Activated CD8-positive, alpha-beta memory T cell treated with anti-CD3 and anti-CD28 coated beads, Interleukin-2, amount 50 U/mL, for 1 hour (primary cell): ENCODE measurements at regions not wholly inside any gene's neighbourhood (a gene's known extent, or its start where the extent isn't known, plus 50 kb on each side); places are given as distances from the start of the nearest gene placed in this dataset.

Source experiments
- DNase-seq: peaks from one replicate; pipeline ENCODE4 v3.0.0-alpha.2; 2020; ENCODE audit errors: extremely low read depth

DNA sequence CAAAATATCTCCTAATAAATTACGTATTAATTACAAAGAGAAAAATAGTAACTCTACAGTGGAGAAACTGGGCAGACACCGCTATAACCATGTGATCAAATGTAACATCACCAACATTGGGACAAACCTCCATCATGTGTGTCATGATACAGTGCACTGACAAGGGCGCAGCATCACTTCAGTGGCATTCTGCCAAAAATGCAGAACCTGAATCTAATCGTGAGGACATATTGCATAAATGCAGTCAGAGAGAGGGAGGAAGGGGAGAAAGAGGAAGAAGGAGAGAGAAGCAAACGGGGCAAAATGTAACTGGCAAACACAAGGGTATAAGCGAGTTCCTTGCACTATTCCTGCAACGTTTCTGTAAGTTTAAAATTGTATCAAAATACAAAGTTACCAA is 74.2 kb upstream of the MARCHF10 start:
- DNase-seq = no peak

DNA sequence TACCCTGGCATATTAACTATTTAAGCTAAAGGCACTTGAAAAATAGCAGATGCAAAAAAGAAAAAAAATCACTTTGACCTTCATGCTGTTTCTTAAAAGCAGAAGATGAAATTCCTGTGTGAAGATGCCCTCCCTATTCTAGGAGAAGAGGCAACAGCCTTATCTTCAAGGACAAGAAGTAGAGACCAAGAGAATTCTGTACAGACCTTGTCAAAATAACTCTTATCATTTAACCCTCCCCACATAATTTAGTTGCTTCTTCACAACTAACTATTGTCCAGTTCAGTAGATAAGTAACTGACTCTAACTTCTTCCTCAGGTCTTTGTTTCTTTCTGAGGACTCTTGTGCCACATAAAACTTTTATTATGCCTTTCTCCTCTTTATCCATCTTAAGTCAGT is 72.0 kb upstream of the MARCHF10 start:
- no peak for DNase-seq

DNA sequence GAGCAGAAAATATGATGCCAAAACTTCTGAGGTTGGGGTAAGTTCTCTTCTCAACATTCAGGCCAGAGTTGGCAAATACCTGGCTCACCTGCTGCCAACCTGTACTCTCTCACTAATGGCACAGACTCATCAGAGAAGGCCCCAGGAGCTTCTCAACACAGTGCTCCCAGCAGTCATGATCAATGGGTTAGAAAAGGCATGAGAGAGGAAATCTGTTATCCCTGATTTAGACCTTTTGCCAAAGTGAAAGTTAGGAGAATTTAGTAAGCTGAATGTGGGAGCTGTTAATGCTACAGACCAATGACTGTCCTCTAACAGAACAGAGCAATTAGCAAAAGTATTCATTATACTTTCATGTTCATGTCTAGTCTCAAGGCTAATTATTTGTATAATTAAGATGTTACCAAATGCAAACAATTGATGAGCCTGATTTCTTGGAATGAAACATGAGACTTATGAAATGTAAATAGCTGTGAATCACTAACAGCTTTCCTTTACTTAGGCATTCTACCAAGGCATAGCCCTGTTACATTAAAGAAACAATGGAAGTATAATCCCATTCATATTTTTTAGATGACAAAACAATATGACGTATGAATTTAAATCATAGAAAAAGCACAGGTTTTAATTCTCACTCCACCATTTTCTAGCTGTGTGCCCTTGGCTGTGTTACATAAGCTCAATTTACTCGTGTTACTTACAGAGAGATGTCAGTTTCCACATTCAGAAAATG is 68.7 kb upstream of the MARCHF10 start:
- no peak for DNase-seq

DNA sequence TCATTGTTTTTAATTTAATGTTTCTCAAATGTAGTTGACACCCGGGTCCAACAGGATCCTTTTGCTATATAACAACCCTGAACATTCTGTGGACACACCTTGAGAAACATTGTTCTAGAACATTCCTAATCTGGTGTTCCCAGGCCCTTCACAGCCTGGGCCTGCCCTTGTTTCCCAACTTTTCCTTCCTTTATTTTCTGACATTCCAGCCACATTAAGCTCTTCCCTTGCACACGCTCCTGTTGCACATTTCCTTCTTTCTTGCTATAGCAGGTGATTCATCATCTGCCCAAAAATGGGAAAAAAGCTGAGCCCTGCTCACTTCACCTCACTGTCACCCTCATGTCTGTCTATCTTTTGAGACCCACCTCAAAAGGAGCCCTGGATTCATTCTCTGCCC is 67.9 kb upstream of the MARCHF10 start:
- DNase-seq = no peak

DNA sequence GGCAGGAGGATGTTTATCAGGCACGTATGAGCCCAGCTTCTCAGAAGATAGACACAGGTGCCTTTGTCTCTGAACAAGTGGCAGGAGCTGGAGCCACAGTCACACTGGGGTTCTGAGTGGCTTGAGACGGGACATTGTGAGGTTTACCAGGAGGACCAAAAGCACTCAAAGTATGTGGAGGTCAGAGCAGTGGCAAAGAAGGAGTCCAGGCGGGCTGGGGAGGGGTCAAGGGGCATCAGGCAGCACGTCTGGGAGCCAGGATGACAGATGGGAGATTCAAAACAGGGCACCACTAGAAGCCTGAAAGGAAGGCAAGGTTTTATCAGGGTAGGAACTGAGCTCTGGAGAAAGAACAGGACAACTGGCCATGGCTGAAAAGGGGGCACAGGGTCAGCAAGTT is 67.2 kb upstream of the MARCHF10 start:
- DNase-seq = no peak

DNA sequence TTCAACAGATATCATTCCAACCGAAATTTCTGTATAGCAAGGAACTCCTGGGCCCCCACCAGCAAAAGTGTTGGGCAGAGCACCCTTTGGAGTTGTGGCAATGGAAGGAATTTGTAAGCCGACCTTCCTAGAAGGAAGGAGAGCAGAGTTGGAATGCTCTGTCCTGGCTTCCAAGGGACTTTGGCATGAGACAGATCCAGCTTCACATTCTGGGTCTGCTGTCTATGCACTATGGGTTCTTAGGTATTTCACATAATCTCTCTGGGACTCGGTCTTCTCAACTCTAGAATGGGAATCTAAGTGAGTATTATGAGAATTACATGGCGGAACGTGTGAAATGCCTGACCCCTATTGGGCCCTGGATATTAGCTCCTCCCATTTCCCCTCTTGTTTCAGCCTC is 63.2 kb upstream of the MARCHF10 start:
- DNase-seq = no peak

DNA sequence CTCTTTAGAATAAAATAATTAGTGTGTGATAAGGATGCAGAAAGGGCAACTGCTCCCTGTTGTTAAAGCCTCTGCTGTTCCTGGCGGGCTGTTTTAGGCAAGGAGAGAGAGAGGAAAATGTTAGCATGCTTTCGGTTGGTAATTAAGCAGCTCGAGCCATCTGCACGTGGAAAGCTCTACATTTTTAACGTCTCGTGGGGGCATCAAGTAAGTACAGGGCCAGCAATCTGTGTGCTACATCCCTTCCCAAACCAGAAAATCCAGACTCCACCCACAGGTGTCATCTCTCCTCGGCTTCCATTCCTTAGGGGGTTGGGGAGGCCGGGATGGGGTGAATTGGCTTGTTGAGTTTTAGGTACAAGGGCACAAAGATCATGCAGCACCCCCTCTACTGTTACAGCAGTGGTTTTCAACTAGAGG is 62.4 kb upstream of the MARCHF10 start:
- DNase-seq = no peak

DNA sequence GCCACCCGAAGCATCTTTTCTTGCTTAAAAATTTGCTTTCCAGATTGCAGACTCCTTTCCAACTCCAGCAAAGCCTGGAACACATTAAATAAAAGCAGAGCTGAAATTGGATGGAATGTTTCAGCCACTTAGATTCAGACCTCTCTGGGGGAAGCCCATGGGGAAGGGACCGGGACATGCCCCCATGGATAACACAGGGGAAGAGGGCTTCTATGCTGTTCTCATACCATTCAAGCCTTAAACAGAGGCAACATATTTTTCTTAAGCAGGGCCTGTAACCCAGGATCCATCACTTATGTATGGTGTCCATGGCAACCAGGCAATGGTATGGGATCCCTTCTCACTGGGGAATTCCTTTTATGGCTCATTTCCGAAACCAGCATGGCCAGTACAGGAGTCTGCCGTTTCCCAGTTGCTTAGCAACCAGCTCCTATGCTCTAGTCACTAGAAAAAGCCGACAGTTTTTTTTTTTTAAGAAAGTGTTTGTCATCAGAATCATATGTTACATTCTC is 62.0 kb upstream of the MARCHF10 start:
- DNase-seq = no peak

DNA sequence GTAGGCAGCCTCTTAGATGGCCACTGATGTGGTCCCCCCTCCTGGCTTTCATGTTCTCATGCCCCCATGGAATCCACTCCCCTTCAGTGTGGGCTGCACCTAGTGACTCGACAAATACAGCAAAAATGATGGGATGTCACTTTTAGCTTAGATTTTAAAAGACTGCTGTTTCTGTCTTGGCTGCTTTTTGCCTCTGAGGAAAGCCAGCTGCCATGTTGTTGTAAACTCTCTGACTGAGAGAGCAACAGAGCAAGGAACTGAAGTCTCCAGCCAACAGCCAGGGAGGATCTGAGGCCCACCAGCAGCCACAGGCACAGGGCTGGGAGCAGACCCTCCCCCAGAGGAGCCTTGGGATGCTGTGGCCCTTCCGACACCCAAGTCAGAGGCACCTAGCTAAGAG is 60.6 kb upstream of the MARCHF10 start:
- no peak for DNase-seq

DNA sequence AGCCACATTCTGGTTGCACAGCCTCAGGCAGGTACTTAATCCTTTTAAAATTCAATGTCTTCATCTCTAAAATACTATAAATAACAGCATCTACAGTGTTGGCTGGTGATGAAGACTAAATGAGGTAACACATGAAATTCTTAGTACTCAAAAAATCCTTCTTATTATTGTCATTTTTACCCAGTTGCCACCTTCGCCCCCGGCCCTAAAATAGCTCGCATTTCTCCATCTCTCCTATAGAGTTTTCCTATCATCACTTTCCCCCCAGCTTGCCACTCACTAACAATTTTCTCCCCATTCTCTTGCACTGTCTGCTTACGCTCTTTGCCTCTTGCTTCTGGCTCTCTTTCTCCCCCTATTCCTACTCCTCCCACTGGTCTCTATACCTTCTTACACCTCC is 59.9 kb upstream of the MARCHF10 start:
- no peak for DNase-seq

DNA sequence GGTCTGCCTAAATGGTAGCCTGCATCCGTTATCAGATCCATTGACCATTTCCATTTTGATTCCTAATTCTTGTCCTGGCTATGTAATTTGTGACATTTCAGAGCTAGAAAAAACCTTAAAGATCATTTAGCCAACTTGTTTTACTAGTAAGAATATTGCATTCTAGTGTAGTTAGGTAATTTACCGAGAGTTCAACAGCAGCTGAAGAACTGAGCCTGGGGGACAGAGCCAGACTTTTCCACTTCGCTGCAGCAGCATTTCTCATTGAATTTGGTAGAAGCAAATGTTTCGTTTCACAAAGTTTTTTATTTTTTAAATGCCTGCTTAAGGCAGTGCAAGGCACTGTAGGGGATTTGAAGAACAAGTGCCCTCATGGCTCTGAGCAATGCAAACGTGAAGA is 59.2 kb upstream of the MARCHF10 start:
- no peak for DNase-seq

DNA sequence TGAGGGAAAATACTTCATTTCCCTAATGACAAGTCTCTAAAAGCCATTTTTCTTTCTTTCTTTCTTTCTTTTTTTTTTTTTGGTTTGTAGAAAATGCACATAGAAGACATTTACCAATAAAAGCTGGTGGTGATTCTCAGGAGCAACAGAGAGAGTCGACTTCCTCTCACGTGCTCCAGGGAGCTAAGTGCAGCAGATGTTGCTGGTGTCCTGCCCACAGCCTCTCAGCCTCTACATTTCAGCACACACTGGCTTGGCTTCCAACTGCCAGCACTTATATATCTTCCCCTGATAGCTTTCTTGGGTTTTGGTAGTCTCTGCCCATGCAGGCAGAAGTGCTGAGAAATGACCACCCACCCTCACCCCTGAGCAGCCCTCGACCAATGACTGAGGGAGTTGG is 58.4 kb upstream of the MARCHF10 start:
- DNase-seq = no peak

DNA sequence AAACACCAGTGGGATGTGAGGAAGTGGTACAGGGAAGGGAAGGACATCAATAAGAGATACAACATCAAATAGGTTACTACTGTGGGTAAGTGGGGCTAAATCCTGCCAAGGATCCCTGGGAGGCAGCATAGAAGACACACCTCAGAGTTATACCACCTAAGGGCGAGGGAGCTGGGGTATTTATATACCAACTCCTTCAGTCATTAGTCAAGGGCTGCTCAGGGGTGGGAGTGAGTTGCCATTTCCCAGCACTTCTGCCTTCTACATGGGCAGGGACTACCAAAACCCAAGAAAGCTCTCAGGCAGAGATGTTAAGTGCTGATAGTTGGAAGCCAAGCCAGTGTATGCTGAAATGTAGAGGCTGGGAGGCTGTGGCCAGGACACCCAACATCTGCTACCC is 57.5 kb upstream of the MARCHF10 start:
- no peak for DNase-seq

DNA sequence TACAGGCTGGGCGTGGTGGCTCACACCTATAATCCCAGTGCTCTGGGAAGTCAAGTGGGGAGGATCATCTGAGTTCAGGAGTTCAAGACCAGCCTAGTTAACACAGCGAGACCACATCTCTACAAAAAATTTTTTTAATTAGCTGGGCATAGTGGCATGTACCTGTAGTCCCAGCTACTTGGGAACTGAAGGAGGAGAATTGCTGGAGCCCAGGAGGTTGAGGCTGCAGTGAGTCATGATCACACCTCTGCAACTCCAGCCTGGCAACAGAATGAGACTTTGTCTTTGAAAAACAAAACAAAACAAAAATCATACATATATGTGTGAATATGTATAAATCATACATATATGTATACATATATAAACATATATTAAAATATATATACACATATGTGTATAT is 54.1 kb upstream of the MARCHF10 start:
- DNase-seq = no peak

DNA sequence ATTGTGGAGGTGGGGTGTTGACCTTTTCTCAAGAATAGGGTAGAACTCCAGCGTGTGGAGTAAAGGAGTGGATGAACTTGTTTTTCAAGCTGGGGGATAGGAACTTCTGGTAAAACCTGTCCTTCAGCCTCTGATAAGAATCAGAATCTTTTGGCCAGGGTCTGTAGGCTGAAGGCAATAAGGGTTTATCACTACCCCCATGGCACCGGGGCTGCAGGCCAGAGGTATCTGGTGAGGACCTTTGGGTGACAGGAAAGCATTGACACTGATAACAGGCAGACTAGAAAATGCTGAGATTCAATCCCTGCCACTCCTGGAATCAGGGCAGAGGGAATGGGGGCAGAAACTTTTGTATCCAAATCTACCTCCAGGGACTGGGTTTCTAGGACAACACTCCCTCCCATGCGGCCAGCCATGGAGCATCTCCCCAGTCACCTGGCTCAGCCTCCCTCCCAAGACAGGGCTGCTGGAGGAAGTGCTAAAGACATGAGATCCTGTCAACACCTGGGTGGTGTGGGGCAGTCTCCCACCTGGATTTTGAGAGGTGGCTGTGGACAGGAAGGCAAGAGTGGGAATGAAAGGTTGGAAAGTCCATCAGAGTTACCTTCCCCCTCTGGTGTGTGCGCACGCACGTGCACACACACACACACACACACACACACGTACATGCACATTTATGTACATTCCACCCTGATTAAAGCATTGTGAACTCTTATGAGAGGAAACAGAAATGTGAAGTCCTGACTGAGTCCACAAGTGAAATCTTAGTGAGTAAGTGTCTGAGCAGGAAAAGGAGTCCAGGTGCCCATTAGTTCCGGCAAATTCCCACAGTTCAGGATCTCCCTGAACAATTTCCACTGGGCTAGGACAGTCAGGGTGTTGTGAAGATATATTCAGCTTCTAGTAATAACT is 53.1 kb upstream of the MARCHF10 start:
- no peak for DNase-seq

DNA sequence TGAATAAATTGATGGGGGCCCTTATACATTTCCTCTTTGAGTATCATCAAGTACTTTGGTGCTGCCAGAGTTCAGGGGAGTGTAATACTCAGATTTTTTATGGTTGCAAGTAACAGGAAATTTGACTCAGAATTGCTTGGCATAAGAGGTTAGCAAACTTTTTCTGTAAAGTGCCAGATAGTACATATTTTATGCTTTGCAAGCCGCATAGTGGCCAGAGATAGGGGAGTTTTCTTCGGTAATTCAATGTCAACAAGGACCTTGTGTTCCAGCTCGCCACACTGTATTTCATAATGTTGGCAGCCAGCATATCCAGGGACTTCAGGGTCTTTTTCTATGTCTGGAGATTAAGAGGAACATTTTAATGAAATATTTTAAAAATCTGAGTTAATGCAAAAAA is 51.0 kb upstream of the MARCHF10 start:
- DNase-seq = no peak
